ENCODE measurements at regions not wholly inside any gene's neighbourhood (a gene's known extent, or its start where the extent isn't known, plus 50 kb on each side); places are given as distances from the start of the nearest gene placed in this dataset.

DNA sequence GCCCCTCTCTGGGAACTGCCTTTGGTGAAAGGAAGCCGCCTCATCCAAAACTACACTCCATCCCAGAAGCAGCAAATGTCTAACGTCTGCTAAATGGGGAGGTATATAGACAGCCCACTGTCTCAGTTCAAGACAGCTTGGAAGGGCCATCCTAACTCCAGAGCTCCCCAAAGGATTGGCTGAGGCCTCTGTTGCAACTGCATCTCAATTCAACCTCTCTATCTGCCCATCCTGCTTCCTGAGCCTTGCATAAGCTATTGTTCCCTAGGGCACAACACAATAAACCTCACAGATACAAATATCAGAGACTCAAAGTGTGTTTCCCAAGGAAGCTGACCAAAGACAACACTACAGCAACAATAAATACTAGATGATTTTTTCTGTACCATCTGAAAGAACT is 495.2 kb upstream of the SOX5 start:
- ATAC-seq (ENCODE audit: low FRiP score): no peak
- no peak for TF ChIP-seq CTCF (IDR thresholded peaks at IDR 0.05)
- no peak for DNase-seq (ENCODE audit: low spot score)

GRCh38 chr12:24441458-24441857 is 492.0 kb upstream of the SOX5 start:
- DNase-seq (ENCODE audit: low spot score): no peak
- no peak for ATAC-seq (ENCODE audit: low FRiP score)
- TF ChIP-seq CTCF (IDR thresholded peaks at IDR 0.05): no peak

DNA sequence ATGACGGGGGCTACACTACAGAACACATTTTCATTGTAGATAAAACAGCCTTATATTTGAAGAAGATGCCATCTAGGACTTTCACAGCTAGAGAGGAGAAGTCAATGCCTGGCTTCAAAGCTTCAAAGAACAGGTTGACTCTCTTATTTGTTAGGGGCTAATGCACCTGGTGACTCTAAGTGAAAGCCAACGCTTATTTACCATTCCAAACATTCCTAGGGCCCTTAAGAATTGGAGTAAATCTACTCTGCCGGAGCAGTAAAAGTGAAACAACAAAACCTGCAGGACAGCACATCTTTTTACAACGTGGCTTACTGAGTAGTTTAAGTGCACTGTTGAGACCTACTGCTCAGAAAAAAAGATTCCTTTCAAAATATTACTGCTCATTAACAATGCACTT is 487.2 kb upstream of the SOX5 start:
- TF ChIP-seq CTCF (IDR thresholded peaks at IDR 0.05): no peak
- ATAC-seq (ENCODE audit: low FRiP score) (no peak), DNase-seq (ENCODE audit: low spot score) (no peak)

GRCh38 chr12:24431872-24432271 is 482.4 kb upstream of the SOX5 start:
- DNase-seq (ENCODE audit: low spot score) (no peak), ATAC-seq (ENCODE audit: low FRiP score) (no peak)
- TF ChIP-seq CTCF (IDR thresholded peaks at IDR 0.05): no peak

DNA sequence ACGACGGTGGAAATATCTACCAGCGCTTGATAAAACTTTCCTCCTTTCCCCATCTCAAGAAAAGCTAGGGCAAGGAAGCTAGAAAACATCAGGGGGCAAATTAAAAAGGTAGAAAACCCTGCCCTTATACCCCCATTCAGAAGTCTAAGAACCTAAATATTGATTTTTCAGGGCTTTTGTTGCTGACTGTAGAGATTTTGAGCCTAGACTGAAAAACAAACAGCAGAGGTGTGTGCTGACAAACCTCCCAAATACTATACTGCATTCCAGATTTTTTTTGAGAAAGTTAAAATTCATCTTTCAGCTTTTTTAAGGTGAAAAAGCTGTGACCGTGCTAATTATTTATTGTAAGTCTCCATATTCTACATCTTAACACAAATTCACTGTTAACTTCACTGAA is 478.3 kb upstream of the SOX5 start:
- no peak for TF ChIP-seq CTCF (IDR thresholded peaks at IDR 0.05)
- DNase-seq (ENCODE audit: low spot score): no peak
- no peak for ATAC-seq (ENCODE audit: low FRiP score)

GRCh38 chr12:24425601-24425970 is 476.1 kb upstream of the SOX5 start:
- no peak for ATAC-seq (ENCODE audit: low FRiP score)
- DNase-seq (ENCODE audit: low spot score): no peak
- no peak for TF ChIP-seq CTCF (IDR thresholded peaks at IDR 0.05)

GRCh38 chr12:24424889-24425600 is 475.6 kb upstream of the SOX5 start:
- no peak for DNase-seq (ENCODE audit: low spot score)
- TF ChIP-seq CTCF (IDR thresholded peaks at IDR 0.05): no peak
- no peak for ATAC-seq (ENCODE audit: low FRiP score)

Data from omental fat pad (tissue), 3 donors.